ENCODE measurements at regions not wholly inside any gene's neighbourhood (a gene's known extent, or its start where the extent isn't known, plus 50 kb on each side); places are given as distances from the start of the nearest gene placed in this dataset.

DNA sequence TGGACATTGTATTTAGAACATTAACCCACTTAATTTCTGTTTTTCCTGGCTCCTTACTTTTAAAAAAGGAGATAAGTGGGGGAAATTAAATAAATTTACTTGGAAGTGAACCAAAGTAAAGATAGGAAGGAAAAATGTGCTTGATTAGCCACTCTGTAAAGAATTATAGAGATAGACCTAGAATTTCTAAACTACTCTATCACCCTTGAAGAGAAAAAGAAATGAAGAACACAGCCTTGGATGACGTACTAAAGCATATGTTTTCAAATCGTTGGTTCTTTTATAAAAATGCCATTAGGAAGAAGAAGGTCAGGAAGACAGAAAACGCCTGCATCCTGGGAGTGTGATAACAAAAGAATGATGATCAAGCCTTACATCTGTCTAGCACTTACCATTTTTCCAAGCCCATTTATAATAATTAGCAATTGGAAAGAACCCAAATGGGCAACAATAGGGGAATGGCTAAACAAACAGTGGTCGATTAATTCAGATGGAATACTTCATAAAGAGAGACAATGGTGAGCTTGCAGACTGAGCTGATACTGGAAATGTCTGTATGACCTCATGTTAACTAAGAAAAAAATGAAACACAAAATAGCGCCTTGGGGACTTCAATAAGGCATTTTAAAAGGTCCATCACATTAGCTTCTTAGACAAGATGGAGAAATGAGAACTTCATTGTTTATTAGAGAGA, 81.0 kb upstream of the LRRC55 start:
- no peaks in the 10 kb centered on the region for H3K9me2 ChIP-seq (replicated peaks; ENCODE audit: insufficient read depth)
- H3K4me3 ChIP-seq = no peak overlapping the region
- no peaks in the 10 kb centered on the region for H3K4me1 ChIP-seq (ENCODE audit: insufficient read depth)
- H2AFZ ChIP-seq = no peak overlapping the region
- no peak overlapping the region for H3K4me2 ChIP-seq
- H3K9me3 ChIP-seq (ENCODE audit: low read depth) = no peaks in the 10 kb centered on the region
- DNase-seq (ENCODE audit: low spot score) = no peak
- H3K36me3 ChIP-seq (replicated peaks; ENCODE audit: insufficient read depth, low read depth) = no peaks in the 10 kb centered on the region
- no peak for TF ChIP-seq EZH2 (IDR thresholded peaks at IDR 0.05; ENCODE audit: borderline replicate concordance)
- TF ChIP-seq EZH2phosphoT487 (IDR thresholded peaks at IDR 0.05; ENCODE audit: low read depth, severe bottlenecking, unreplicated experiment) = no peak
- TF ChIP-seq, protein P1, sequence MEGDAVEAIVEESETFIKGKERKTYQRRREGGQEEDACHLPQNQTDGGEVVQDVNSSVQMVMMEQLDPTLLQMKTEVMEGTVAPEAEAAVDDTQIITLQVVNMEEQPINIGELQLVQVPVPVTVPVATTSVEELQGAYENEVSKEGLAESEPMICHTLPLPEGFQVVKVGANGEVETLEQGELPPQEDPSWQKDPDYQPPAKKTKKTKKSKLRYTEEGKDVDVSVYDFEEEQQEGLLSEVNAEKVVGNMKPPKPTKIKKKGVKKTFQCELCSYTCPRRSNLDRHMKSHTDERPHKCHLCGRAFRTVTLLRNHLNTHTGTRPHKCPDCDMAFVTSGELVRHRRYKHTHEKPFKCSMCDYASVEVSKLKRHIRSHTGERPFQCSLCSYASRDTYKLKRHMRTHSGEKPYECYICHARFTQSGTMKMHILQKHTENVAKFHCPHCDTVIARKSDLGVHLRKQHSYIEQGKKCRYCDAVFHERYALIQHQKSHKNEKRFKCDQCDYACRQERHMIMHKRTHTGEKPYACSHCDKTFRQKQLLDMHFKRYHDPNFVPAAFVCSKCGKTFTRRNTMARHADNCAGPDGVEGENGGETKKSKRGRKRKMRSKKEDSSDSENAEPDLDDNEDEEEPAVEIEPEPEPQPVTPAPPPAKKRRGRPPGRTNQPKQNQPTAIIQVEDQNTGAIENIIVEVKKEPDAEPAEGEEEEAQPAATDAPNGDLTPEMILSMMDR (IDR thresholded peaks at IDR 0.05; ENCODE audit: poor library complexity) = no peak
- no peaks in the 10 kb centered on the region for H3K27me3 ChIP-seq
- H4K20me1 ChIP-seq (ENCODE audit: insufficient read depth, poor library complexity, severe bottlenecking) = no peaks in the 10 kb centered on the region
- no peak overlapping the region for H3K27ac ChIP-seq
- no peaks in the 10 kb centered on the region for H3K79me2 ChIP-seq
- 74% methylated on average over 5 of the region's 5 CpGs for WGBS (ENCODE audit: low lambda C conversion rate, missing lambda C conversion rate)

DNA sequence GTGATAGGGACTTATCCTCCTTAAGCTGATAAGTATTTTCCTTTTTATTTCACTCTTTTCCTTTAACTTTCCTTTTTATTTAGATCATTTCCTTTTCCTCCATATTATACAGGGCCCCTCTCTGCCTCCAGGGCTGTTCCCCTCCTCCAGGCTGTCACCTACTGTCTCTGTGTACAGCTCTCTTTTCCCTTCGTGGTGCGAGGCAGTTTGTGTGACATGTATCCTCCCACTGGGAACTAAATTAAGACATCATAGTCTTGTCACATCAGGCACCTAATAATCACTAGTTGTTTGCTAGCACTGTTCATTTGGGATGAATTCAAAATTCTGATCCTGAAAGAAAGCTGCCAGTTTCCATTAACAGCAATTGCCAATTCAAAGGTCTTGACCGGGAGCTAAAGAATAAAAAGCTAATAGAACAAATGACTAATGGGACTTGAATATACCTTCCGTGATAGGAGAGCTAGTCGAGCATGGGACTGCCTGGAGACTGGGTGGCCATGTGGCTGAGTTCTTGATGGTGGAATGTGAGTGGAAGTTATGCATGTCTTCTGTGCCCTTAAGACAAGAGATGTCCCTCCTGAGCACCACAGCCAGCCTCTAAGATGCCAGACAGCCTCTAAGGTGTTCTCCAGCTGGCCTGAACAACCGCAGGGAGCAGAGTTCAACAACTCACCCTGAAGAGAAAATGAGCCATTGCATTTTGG, 77.7 kb upstream of the LRRC55 start:
- H4K20me1 ChIP-seq (ENCODE audit: insufficient read depth, poor library complexity, severe bottlenecking) = no peaks in the 10 kb centered on the region
- H3K27ac ChIP-seq = no peak overlapping the region
- no peak for DNase-seq (ENCODE audit: low spot score)
- H3K79me2 ChIP-seq = no peaks in the 10 kb centered on the region
- WGBS (ENCODE audit: low lambda C conversion rate, missing lambda C conversion rate) = 81% methylated on average over 6 of the region's 6 CpGs
- H3K4me2 ChIP-seq = no peak overlapping the region
- H3K36me3 ChIP-seq (replicated peaks; ENCODE audit: insufficient read depth, low read depth) = no peaks in the 10 kb centered on the region
- no peaks in the 10 kb centered on the region for H3K4me1 ChIP-seq (ENCODE audit: insufficient read depth)
- H3K9me2 ChIP-seq (replicated peaks; ENCODE audit: insufficient read depth) = no peaks in the 10 kb centered on the region
- no peak overlapping the region for H3K4me3 ChIP-seq
- TF ChIP-seq, protein P1 (IDR thresholded peaks at IDR 0.05; ENCODE audit: poor library complexity) = no peak
- TF ChIP-seq EZH2phosphoT487 (IDR thresholded peaks at IDR 0.05; ENCODE audit: low read depth, severe bottlenecking, unreplicated experiment) (no peak), EZH2 (IDR thresholded peaks at IDR 0.05; ENCODE audit: borderline replicate concordance) (no peak)
- H2AFZ ChIP-seq = no peak overlapping the region
- no peaks in the 10 kb centered on the region for H3K9me3 ChIP-seq (ENCODE audit: low read depth)
- no peaks in the 10 kb centered on the region for H3K27me3 ChIP-seq

DNA sequence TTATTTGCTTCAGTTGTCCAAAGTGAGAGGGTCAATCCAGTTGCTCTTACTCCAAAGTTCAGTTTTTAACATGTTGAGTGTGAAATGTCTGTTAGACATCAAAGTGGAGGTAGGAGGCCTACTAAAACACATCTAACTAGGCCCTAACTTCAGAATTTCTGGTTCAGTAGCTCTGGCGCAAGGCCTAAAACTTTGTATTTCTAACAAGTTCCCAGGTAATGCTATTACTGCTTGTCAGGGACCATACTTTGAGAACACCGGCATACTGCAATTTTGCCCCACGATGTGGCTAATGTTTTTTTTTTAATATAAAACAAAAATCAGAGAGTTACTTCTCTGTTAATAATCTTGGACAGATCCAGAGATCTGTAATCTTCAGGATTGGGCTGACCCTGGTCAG, 72.4 kb upstream of the LRRC55 start:
- Histone ChIP-seq H3K79me2 (no peaks in the 10 kb centered on the region), H2AFZ (no peak overlapping the region), H3K4me1 (ENCODE audit: insufficient read depth) (no peaks in the 10 kb centered on the region), H3K9me3 (ENCODE audit: low read depth) (no peaks in the 10 kb centered on the region), H3K4me2 (no peak overlapping the region), H3K27me3 (no peaks in the 10 kb centered on the region), H4K20me1 (ENCODE audit: insufficient read depth, poor library complexity, severe bottlenecking) (no peaks in the 10 kb centered on the region), H3K27ac (no peak overlapping the region), H3K36me3 (replicated peaks; ENCODE audit: insufficient read depth, low read depth) (no peaks in the 10 kb centered on the region), H3K4me3 (no peak overlapping the region), H3K9me2 (replicated peaks; ENCODE audit: insufficient read depth) (no peaks in the 10 kb centered on the region)
- TF ChIP-seq, protein P1 (IDR thresholded peaks at IDR 0.05; ENCODE audit: poor library complexity) = no peak
- TF ChIP-seq EZH2phosphoT487 (IDR thresholded peaks at IDR 0.05; ENCODE audit: low read depth, severe bottlenecking, unreplicated experiment) (no peak), EZH2 (IDR thresholded peaks at IDR 0.05; ENCODE audit: borderline replicate concordance) (no peak)
- no peak for DNase-seq (ENCODE audit: low spot score)
- 95% methylated on average over 3 of the region's 3 CpGs for WGBS (ENCODE audit: low lambda C conversion rate, missing lambda C conversion rate)

Data from hepatocyte (in vitro differentiated cells).